Skin epidermis (tissue), 12 donors: ENCODE measurements at regions not wholly inside any gene's neighbourhood (a gene's known extent, or its start where the extent isn't known, plus 50 kb on each side); places are given as distances from the start of the nearest gene placed in this dataset.
"Not testable (repeated sequence)": the region's sequence is repeated elsewhere in the genome, so short reads cannot be mapped to it uniquely, and the experiment has no call there.

ENCODE experiments used
- H3K27ac ChIP-seq, 21 experiments: fragments of 200-600 bp; sonication (generic) in 11 of 21; one replicate each; pipeline ENCODE4 v1.5.0; 2020; ENCODE audit warnings: mild to moderate bottlenecking in 3 of 21, inconsistent platforms in 2 of 21, moderate library complexity in 2 of 21
- H3K4me3 ChIP-seq, 7 experiments: fragments of 200-600 bp; sonication (generic) in 2 of 7; one replicate each; pipeline ENCODE4 v1.5.0; 2020; ENCODE audit warnings: inconsistent platforms in 2 of 7, mild to moderate bottlenecking in 2 of 7, moderate library complexity in 1 of 7

GRCh38 chr15:35288580-35288979, 203.5 kb upstream of the NANOGP8 start:
- no peak overlapping the region for H3K4me3 ChIP-seq
- no peak overlapping the region for H3K27ac ChIP-seq

- Histone ChIP-seq H3K27ac (no peak overlapping the region), H3K4me3 (no peak overlapping the region)
These were observed 201.6 kb upstream of the NANOGP8 start for GRCh38 chr15:35286721-35287120.

- H3K4me3 ChIP-seq = no peak overlapping the region
- no peak overlapping the region for H3K27ac ChIP-seq
These were observed 197.9 kb upstream of the NANOGP8 start for GRCh38 chr15:35282965-35283496.

GRCh38 chr15:35281515-35281914, 196.4 kb upstream of the NANOGP8 start:
- Histone ChIP-seq H3K27ac (no peak overlapping the region), H3K4me3 (no peak overlapping the region)

GRCh38 chr15:35279811-35280210, 194.7 kb upstream of the NANOGP8 start:
- H3K27ac ChIP-seq = no peak overlapping the region

GRCh38 chr15:35271371-35272043, 186.4 kb upstream of the NANOGP8 start:
- H3K4me3 ChIP-seq = no peak overlapping the region

More at GRCh38 chr15:35279811-35280210, 194.7 kb upstream of the NANOGP8 start:
- H3K4me3 ChIP-seq = no peak overlapping the region

GRCh38 chr15:35260941-35261340, 175.8 kb upstream of the NANOGP8 start:
- no peak overlapping the region for H3K27ac ChIP-seq

More at GRCh38 chr15:35271371-35272043, 186.4 kb upstream of the NANOGP8 start:
- no peak overlapping the region for H3K27ac ChIP-seq

GRCh38 chr15:35260274-35260673, 175.2 kb upstream of the NANOGP8 start:
- H3K27ac ChIP-seq, H3K4me3 ChIP-seq: not testable (repeated sequence)

More at GRCh38 chr15:35260941-35261340, 175.8 kb upstream of the NANOGP8 start:
- no peak overlapping the region for H3K4me3 ChIP-seq

- no peak overlapping the region for H3K27ac ChIP-seq
- H3K4me3 ChIP-seq = no peak overlapping the region
These were observed 171.5 kb upstream of the NANOGP8 start for GRCh38 chr15:35256551-35256950.

GRCh38 chr15:35256141-35256540, 171.0 kb upstream of the NANOGP8 start:
- H3K4me3 ChIP-seq = no peak overlapping the region
- no peak overlapping the region for H3K27ac ChIP-seq

GRCh38 chr15:35254908-35255307, 169.8 kb upstream of the NANOGP8 start:
- H3K4me3 ChIP-seq, H3K27ac ChIP-seq: not testable (repeated sequence)

- no peak overlapping the region for H3K27ac ChIP-seq
- no peak overlapping the region for H3K4me3 ChIP-seq
These were observed 169.0 kb upstream of the NANOGP8 start for GRCh38 chr15:35254062-35254461.

GRCh38 chr15:35252351-35252865, 167.3 kb upstream of the NANOGP8 start:
- Histone ChIP-seq H3K27ac (no peak overlapping the region), H3K4me3 (no peak overlapping the region)

GRCh38 chr15:35247150-35247549, 162.1 kb upstream of the NANOGP8 start:
- Histone ChIP-seq H3K27ac (no peak overlapping the region), H3K4me3 (no peak overlapping the region)

- H3K4me3 ChIP-seq = no peak overlapping the region
These were observed 161.4 kb upstream of the NANOGP8 start for GRCh38 chr15:35246451-35246850.

GRCh38 chr15:35245681-35246080, 160.6 kb upstream of the NANOGP8 start:
- H3K4me3 ChIP-seq, H3K27ac ChIP-seq: not testable (repeated sequence)

More at GRCh38 chr15:35246451-35246850, 161.4 kb upstream of the NANOGP8 start:
- H3K27ac ChIP-seq = no peak overlapping the region

- Histone ChIP-seq H3K4me3 (no peak overlapping the region), H3K27ac (no peak overlapping the region)
These were observed 159.1 kb upstream of the NANOGP8 start for GRCh38 chr15:35244227-35244626.

- H3K27ac ChIP-seq = no peak overlapping the region
- no peak overlapping the region for H3K4me3 ChIP-seq
These were observed 158.7 kb upstream of the NANOGP8 start for GRCh38 chr15:35243758-35244157.

- not testable (repeated sequence) for H3K4me3 ChIP-seq, H3K27ac ChIP-seq
These were observed 154.6 kb upstream of the NANOGP8 start for GRCh38 chr15:35239693-35240092.

GRCh38 chr15:35238448-35238847, 153.4 kb upstream of the NANOGP8 start:
- H3K4me3 ChIP-seq, H3K27ac ChIP-seq: not testable (repeated sequence)

- no peak overlapping the region for H3K27ac ChIP-seq
- H3K4me3 ChIP-seq = no peak overlapping the region
These were observed 144.0 kb upstream of the NANOGP8 start for GRCh38 chr15:35229085-35229484.
